GF-D8 (cell line): ENCODE measurements at regions not wholly inside any gene's neighbourhood (a gene's known extent, or its start where the extent isn't known, plus 50 kb on each side); places are given as distances from the start of the nearest gene placed in this dataset.

Experiments used
- DNase-seq: peaks from one replicate; lab custom pipeline; 2025; lab: John Stamatoyannopoulos, UW

- no peak for DNase-seq
Observed at GRCh38 chr13:38606699-38607535, 80.0 kb upstream of the FREM2 start.

GRCh38 chr13:38617936-38618335 is 68.9 kb upstream of the FREM2 start:
- DNase-seq = no peak

GRCh38 chr13:38618336-38618735 is 68.5 kb upstream of the FREM2 start:
- DNase-seq = no peak

GRCh38 chr13:38618881-38619280 is 68.0 kb upstream of the FREM2 start:
- DNase-seq = no peak

GRCh38 chr13:38620876-38621275 is 66.0 kb upstream of the FREM2 start:
- no peak for DNase-seq

GRCh38 chr13:38624822-38625221 is 62.1 kb upstream of the FREM2 start:
- no peak for DNase-seq

GRCh38 chr13:38628554-38628953 is 58.3 kb upstream of the FREM2 start:
- DNase-seq = no peak

- no peak for DNase-seq
Observed at GRCh38 chr13:38630780-38631179, 56.1 kb upstream of the FREM2 start.

- no peak for DNase-seq
Observed at GRCh38 chr13:38635030-38635429, 51.8 kb upstream of the FREM2 start.

GRCh38 chr13:38636073-38636472 is 50.8 kb upstream of the FREM2 start:
- DNase-seq = no peak

GRCh38 chr13:38636761-38637160 is 50.1 kb upstream of the FREM2 start:
- no peak for DNase-seq
